ENCODE measurements at regions not wholly inside any gene's neighbourhood (a gene's known extent, or its start where the extent isn't known, plus 50 kb on each side); places are given as distances from the start of the nearest gene placed in this dataset.

DNA sequence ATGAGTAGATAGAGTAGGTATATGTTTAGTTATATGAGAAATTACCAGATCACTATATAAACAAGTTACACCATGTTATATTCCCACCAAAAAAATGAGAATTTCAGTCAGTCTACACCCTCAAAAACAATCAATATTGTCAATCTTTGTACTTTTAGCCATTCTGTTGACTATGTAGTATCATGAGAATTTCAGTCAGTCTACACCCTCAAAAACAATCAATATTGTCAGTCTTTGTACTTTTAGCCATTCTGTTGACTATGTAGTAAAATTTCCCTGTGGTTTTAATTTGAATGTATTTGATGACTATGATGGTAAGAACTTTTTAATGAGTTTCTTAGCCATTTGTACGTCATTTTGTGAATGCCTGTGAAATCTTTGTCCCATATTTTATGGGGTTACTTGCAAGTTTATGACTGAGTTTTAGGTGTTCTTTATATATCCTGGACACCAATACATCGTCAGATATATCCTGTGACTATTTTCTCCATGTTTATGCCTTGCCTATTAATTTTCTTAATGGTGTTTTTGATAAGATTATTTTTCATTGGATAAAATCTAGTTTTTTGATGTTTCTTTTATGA lies 528.4 kb upstream of the SPHKAP start:
- H2AFZ ChIP-seq (ENCODE audit: low read length) = no peak overlapping the region
- H3K4me2 ChIP-seq (ENCODE audit: low read depth, low read length, poor library complexity, severe bottlenecking) = no peak overlapping the region
- H3K4me3 ChIP-seq (ENCODE audit: low read length) = no peak overlapping the region
- no peaks in the 10 kb centered on the region for H3K36me3 ChIP-seq (ENCODE audit: insufficient read depth, low read length)
- H3K27ac ChIP-seq (ENCODE audit: low read length) = no peak overlapping the region
- H3K9me2 ChIP-seq (replicated peaks; ENCODE audit: insufficient read depth, low read length) = no peaks in the 10 kb centered on the region
- no peaks in the 10 kb centered on the region for H3K27me3 ChIP-seq (ENCODE audit: low read length)
- no peaks in the 10 kb centered on the region for H3K9me3 ChIP-seq (ENCODE audit: low read length)
- peaks cover 13% of the 10 kb centered on the region for H3K4me1 ChIP-seq (ENCODE audit: low read length)
- DNase-seq = no peak
- no peak overlapping the region for H3K9ac ChIP-seq (ENCODE audit: low read length)
- no peaks in the 10 kb centered on the region for H3K79me2 ChIP-seq (ENCODE audit: low read length)
- no peaks in the 10 kb centered on the region for H4K20me1 ChIP-seq (ENCODE audit: insufficient read depth, low read depth, low read length)

DNA sequence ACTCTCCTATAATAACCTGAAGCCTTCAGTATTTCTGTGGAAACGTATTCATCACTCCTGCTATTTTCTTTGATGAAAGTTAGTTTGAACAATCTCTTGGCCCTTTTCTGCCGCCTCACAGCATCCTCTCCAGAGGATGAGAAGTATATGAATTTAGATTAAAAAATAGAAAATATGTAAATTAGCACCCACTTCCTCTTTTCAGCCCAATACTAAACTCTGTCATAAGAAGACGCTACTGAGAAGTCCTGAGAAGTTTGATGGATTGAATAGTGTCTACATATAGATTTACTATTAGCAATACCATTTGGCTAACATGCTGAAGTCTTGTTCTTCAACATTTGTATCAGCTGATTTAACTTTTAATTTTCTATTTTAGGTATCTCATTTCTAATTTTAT lies 526.4 kb upstream of the SPHKAP start:
- Histone ChIP-seq H2AFZ (ENCODE audit: low read length) (0 out of 2 replicates have a peak overlapping the region, but pooled peaks have one; percentile 19), H3K9ac (ENCODE audit: low read length) (no peak overlapping the region), H3K9me3 (ENCODE audit: low read length) (no peaks in the 10 kb centered on the region), H3K79me2 (ENCODE audit: low read length) (no peaks in the 10 kb centered on the region), H3K36me3 (ENCODE audit: insufficient read depth, low read length) (no peaks in the 10 kb centered on the region), H3K9me2 (replicated peaks; ENCODE audit: insufficient read depth, low read length) (no peaks in the 10 kb centered on the region), H3K27ac (ENCODE audit: low read length) (no peak overlapping the region), H3K4me3 (ENCODE audit: low read length) (no peak overlapping the region), H3K4me2 (ENCODE audit: low read depth, low read length, poor library complexity, severe bottlenecking) (peak overlapping the region; percentile 43), H4K20me1 (ENCODE audit: insufficient read depth, low read depth, low read length) (no peaks in the 10 kb centered on the region), H3K4me1 (ENCODE audit: low read length) (peaks cover 13% of the 10 kb centered on the region), H3K27me3 (ENCODE audit: low read length) (no peaks in the 10 kb centered on the region)
- DNase-seq = peak; percentile 77

DNA sequence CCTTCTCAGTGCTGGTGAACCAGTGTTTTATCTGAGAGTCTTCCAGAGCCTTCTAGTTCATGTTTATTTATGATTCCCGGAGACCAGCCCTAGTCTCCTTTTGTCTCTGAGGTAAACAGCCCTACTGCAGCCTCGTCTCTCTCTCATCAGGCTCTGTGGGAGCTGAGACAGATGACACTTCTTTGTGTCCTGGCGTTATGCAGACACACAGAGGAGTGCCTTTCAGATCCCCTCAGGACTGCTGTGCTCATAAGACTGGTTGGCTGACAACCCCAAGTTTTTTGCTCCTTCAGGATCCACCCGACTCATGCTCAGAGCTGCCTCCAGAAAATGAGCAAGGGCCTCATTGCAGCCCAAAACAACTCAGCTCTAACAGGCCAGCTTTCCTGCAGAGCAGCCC lies 523.8 kb upstream of the SPHKAP start:
- no peak overlapping the region for H3K4me2 ChIP-seq (ENCODE audit: low read depth, low read length, poor library complexity, severe bottlenecking)
- H3K27ac ChIP-seq (ENCODE audit: low read length) = no peak overlapping the region
- peaks cover 13% of the 10 kb centered on the region for H3K4me1 ChIP-seq (ENCODE audit: low read length)
- no peak overlapping the region for H3K9ac ChIP-seq (ENCODE audit: low read length)
- H3K9me3 ChIP-seq (ENCODE audit: low read length) = no peaks in the 10 kb centered on the region
- H3K9me2 ChIP-seq (replicated peaks; ENCODE audit: insufficient read depth, low read length) = no peaks in the 10 kb centered on the region
- H4K20me1 ChIP-seq (ENCODE audit: insufficient read depth, low read depth, low read length) = no peaks in the 10 kb centered on the region
- H3K79me2 ChIP-seq (ENCODE audit: low read length) = no peaks in the 10 kb centered on the region
- H3K36me3 ChIP-seq (ENCODE audit: insufficient read depth, low read length) = no peaks in the 10 kb centered on the region
- no peak overlapping the region for H2AFZ ChIP-seq (ENCODE audit: low read length)
- H3K4me3 ChIP-seq (ENCODE audit: low read length) = no peak overlapping the region
- H3K27me3 ChIP-seq (ENCODE audit: low read length) = no peaks in the 10 kb centered on the region
- DNase-seq = no peak

DNA sequence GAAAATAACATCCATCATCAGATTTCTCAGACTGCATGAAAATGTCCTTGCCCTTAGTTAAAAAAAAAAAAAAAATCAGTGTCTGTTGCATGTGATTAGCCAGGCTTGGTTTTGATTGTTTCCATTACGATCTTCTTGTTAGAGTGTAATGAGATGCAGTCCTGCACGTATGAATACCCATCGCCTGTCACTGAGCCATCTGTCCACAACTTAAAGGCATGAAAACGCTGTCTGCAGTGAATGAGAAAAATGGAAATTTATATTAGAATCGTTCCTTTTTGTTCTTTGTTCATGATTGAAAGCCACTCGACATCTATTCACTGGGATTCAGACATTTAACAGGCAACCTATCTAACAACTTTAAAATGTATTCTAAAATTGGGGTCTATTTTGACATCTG lies 521.7 kb upstream of the SPHKAP start:
- no peak overlapping the region for H2AFZ ChIP-seq (ENCODE audit: low read length)
- H3K4me3 ChIP-seq (ENCODE audit: low read length) = no peak overlapping the region
- H3K27ac ChIP-seq (ENCODE audit: low read length) = no peak overlapping the region
- no peak overlapping the region for H3K4me2 ChIP-seq (ENCODE audit: low read depth, low read length, poor library complexity, severe bottlenecking)
- no peaks in the 10 kb centered on the region for H3K79me2 ChIP-seq (ENCODE audit: low read length)
- no peaks in the 10 kb centered on the region for H4K20me1 ChIP-seq (ENCODE audit: insufficient read depth, low read depth, low read length)
- no peak overlapping the region for H3K9ac ChIP-seq (ENCODE audit: low read length)
- H3K9me2 ChIP-seq (replicated peaks; ENCODE audit: insufficient read depth, low read length) = no peaks in the 10 kb centered on the region
- H3K27me3 ChIP-seq (ENCODE audit: low read length) = no peaks in the 10 kb centered on the region
- H3K4me1 ChIP-seq (ENCODE audit: low read length) = peaks cover 10% of the 10 kb centered on the region
- H3K9me3 ChIP-seq (ENCODE audit: low read length) = no peaks in the 10 kb centered on the region
- no peak for DNase-seq
- no peaks in the 10 kb centered on the region for H3K36me3 ChIP-seq (ENCODE audit: insufficient read depth, low read length)

DNA sequence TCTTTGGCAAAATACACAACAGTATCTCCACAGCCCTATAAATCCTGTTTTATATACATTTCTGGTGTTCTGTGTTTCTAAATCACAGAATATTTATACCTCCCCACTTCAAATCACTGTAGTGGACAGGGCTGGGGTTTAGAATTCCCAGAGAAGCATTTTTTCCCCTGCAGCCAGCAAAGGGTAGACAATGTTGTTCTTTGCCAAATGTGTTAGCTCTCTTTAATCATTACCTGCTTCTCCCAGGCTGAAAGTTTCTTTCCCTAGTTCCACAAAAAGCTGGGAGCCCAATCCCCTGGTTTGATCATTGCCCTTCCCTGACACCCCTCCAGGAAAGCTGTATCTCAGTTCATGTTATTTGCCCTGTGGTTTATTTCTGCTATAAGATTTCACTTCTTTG lies 520.0 kb upstream of the SPHKAP start:
- no peaks in the 10 kb centered on the region for H3K9me3 ChIP-seq (ENCODE audit: low read length)
- no peak overlapping the region for H3K4me3 ChIP-seq (ENCODE audit: low read length)
- H3K4me2 ChIP-seq (ENCODE audit: low read depth, low read length, poor library complexity, severe bottlenecking) = no peak overlapping the region
- H3K9ac ChIP-seq (ENCODE audit: low read length) = no peak overlapping the region
- no peaks in the 10 kb centered on the region for H3K9me2 ChIP-seq (replicated peaks; ENCODE audit: insufficient read depth, low read length)
- no peak for DNase-seq
- H3K27me3 ChIP-seq (ENCODE audit: low read length) = no peaks in the 10 kb centered on the region
- H3K36me3 ChIP-seq (ENCODE audit: insufficient read depth, low read length) = no peaks in the 10 kb centered on the region
- H4K20me1 ChIP-seq (ENCODE audit: insufficient read depth, low read depth, low read length) = no peaks in the 10 kb centered on the region
- no peak overlapping the region for H3K27ac ChIP-seq (ENCODE audit: low read length)
- H3K4me1 ChIP-seq (ENCODE audit: low read length) = no peaks in the 10 kb centered on the region
- no peak overlapping the region for H2AFZ ChIP-seq (ENCODE audit: low read length)
- no peaks in the 10 kb centered on the region for H3K79me2 ChIP-seq (ENCODE audit: low read length)

DNA sequence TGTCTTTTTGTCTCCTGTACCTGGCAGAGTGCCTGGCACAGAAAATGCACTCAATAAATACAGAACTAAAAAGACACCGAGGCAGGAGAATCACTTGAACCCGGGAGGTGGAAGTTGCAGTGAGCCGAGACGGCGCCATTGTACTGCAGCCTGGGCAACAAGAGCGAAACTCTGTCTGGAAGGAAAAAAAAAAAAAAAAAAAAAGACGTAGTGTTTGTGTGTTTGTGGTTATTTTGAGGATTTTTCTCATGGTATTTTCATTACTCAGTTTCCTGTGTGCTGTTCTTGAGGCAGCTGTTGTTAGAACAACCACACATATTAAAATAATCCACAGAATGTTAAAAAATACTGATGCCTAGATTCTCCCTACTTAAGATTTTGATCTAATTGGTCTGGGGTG lies 519.2 kb upstream of the SPHKAP start:
- H3K36me3 ChIP-seq (ENCODE audit: insufficient read depth, low read length) = no peaks in the 10 kb centered on the region
- no peaks in the 10 kb centered on the region for H4K20me1 ChIP-seq (ENCODE audit: insufficient read depth, low read depth, low read length)
- H3K9ac ChIP-seq (ENCODE audit: low read length) = no peak overlapping the region

DNA sequence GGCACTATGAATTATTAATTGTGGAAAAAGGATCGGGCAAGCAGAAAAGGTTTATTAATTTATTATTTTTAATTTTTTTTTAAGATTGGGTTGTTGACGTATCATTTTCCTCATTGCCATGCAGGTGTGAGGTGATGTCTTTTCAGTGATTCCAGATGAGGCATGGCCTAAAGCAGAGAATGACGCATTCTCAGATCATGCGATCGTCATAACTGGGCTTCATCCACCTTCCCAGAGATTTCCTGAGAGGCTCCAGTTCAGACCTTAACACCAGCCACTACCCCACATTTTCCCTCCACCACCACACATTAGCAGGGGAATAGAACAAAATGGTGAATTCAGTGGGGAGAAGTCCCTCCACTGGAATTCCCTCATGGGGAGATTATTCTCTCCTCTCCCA lies 518.4 kb upstream of the SPHKAP start:
- Histone ChIP-seq H3K9me2 (replicated peaks; ENCODE audit: insufficient read depth, low read length) (no peaks in the 10 kb centered on the region), H3K27me3 (ENCODE audit: low read length) (no peaks in the 10 kb centered on the region), H3K9ac (ENCODE audit: low read length) (no peak overlapping the region), H3K79me2 (ENCODE audit: low read length) (no peaks in the 10 kb centered on the region), H2AFZ (ENCODE audit: low read length) (no peak overlapping the region), H3K9me3 (ENCODE audit: low read length) (no peaks in the 10 kb centered on the region), H3K4me2 (ENCODE audit: low read depth, low read length, poor library complexity, severe bottlenecking) (no peak overlapping the region), H3K27ac (ENCODE audit: low read length) (no peak overlapping the region), H3K4me3 (ENCODE audit: low read length) (no peak overlapping the region), H3K36me3 (ENCODE audit: insufficient read depth, low read length) (no peaks in the 10 kb centered on the region), H3K4me1 (ENCODE audit: low read length) (no peaks in the 10 kb centered on the region), H4K20me1 (ENCODE audit: insufficient read depth, low read depth, low read length) (no peaks in the 10 kb centered on the region)
- no peak for DNase-seq

More for the DNA sequence above, 519.2 kb upstream of the SPHKAP start:
- no peak overlapping the region for H2AFZ ChIP-seq (ENCODE audit: low read length)
- no peak overlapping the region for H3K27ac ChIP-seq (ENCODE audit: low read length)
- H3K27me3 ChIP-seq (ENCODE audit: low read length) = no peaks in the 10 kb centered on the region
- H3K4me3 ChIP-seq (ENCODE audit: low read length) = no peak overlapping the region
- no peak for DNase-seq
- H3K79me2 ChIP-seq (ENCODE audit: low read length) = no peaks in the 10 kb centered on the region
- no peaks in the 10 kb centered on the region for H3K4me1 ChIP-seq (ENCODE audit: low read length)
- no peak overlapping the region for H3K4me2 ChIP-seq (ENCODE audit: low read depth, low read length, poor library complexity, severe bottlenecking)
- H3K9me3 ChIP-seq (ENCODE audit: low read length) = no peaks in the 10 kb centered on the region
- H3K9me2 ChIP-seq (replicated peaks; ENCODE audit: insufficient read depth, low read length) = no peaks in the 10 kb centered on the region

DNA sequence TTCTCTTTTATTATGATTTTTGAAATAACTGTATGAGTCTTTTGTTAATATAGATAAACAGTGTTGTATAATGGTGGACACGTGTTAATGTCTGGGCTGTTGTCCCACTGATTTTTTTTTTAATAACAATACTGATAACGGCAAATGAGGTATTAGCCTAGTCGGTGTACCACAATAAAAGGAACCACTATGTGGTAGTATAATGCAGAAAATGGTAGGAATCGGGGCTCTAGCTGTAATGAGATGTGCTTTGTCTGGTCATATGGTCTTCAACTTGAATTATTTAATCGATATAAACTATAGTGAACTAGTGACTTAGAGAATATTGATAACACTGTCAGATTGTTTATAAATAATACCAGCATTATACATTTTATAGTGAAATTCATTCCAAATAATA lies 517.9 kb upstream of the SPHKAP start:
- Histone ChIP-seq H4K20me1 (ENCODE audit: insufficient read depth, low read depth, low read length) (no peaks in the 10 kb centered on the region), H3K9me2 (replicated peaks; ENCODE audit: insufficient read depth, low read length) (no peaks in the 10 kb centered on the region), H3K27me3 (ENCODE audit: low read length) (no peaks in the 10 kb centered on the region), H3K9ac (ENCODE audit: low read length) (no peak overlapping the region), H3K27ac (ENCODE audit: low read length) (no peak overlapping the region), H3K4me2 (ENCODE audit: low read depth, low read length, poor library complexity, severe bottlenecking) (no peak overlapping the region), H3K4me3 (ENCODE audit: low read length) (no peak overlapping the region), H3K36me3 (ENCODE audit: insufficient read depth, low read length) (no peaks in the 10 kb centered on the region), H3K9me3 (ENCODE audit: low read length) (no peaks in the 10 kb centered on the region), H2AFZ (ENCODE audit: low read length) (no peak overlapping the region), H3K79me2 (ENCODE audit: low read length) (no peaks in the 10 kb centered on the region), H3K4me1 (ENCODE audit: low read length) (no peaks in the 10 kb centered on the region)
- DNase-seq = no peak

DNA sequence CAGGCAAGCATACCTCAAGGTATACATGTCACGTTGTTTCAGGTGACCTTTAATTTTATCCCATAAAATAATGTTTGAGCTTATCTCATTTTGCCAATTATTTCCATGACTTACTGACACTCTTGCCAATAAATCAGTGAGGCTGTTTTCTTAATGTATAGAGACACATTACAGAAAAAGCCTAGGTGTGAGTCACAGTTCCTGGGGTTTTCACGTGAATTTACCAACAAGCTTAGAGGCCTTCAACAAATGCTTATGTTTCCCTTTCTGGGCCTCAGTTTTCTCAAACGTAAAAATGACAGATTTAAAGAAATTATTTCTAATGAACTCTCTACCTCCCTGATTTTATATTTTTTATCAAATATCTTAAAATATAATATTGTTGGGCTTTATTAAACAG lies 517.5 kb upstream of the SPHKAP start:
- H3K27ac ChIP-seq (ENCODE audit: low read length) = no peak overlapping the region
- no peak overlapping the region for H3K9ac ChIP-seq (ENCODE audit: low read length)
- no peaks in the 10 kb centered on the region for H3K9me3 ChIP-seq (ENCODE audit: low read length)
- no peaks in the 10 kb centered on the region for H3K9me2 ChIP-seq (replicated peaks; ENCODE audit: insufficient read depth, low read length)
- H3K4me1 ChIP-seq (ENCODE audit: low read length) = no peaks in the 10 kb centered on the region
- no peaks in the 10 kb centered on the region for H4K20me1 ChIP-seq (ENCODE audit: insufficient read depth, low read depth, low read length)
- no peak overlapping the region for H3K4me3 ChIP-seq (ENCODE audit: low read length)
- DNase-seq = no peak
- H3K79me2 ChIP-seq (ENCODE audit: low read length) = no peaks in the 10 kb centered on the region
- no peak overlapping the region for H2AFZ ChIP-seq (ENCODE audit: low read length)
- no peaks in the 10 kb centered on the region for H3K27me3 ChIP-seq (ENCODE audit: low read length)
- H3K4me2 ChIP-seq (ENCODE audit: low read depth, low read length, poor library complexity, severe bottlenecking) = no peak overlapping the region
- H3K36me3 ChIP-seq (ENCODE audit: insufficient read depth, low read length) = no peaks in the 10 kb centered on the region

Data from Karpas-422 (cell line).